IMR-90 (cell line): ENCODE measurements at regions not wholly inside any gene's neighbourhood (a gene's known extent, or its start where the extent isn't known, plus 50 kb on each side); places are given as distances from the start of the nearest gene placed in this dataset.

Source experiments
- ATAC-seq: fragments of 200-7000 bp; cut with Tn5 transposase; 2 replicates; pipeline ENCODE4 v1.9.1; 2020; ENCODE audit warnings: low read depth, mild to moderate bottlenecking, moderate library complexity
- BruUV-seq: library from RNA; stranded (reverse); fragments of 400-500 nt; replicated peaks from 2 replicates; lab custom pipeline; 2021; lab: Mats Ljungman, UMichigan
- CTCF ChIA-PET: fragments of 300-600 bp; formaldehyde crosslinking; extraction: SDS; loops from one replicate; lab custom pipeline; 2021; ENCODE audit warnings: antibody characterized with exemption; lab: Yijun Ruan, JAX
- POLR2A ChIA-PET: fragments of 300-600 bp; sonication (Branson Sonifier 250); formaldehyde crosslinking; loops from one replicate; lab custom pipeline; 2022; ENCODE audit warnings: antibody characterized with exemption; ENCODE audit not compliant: unreplicated experiment; lab: Charles Lee
- DNase-seq: peaks from one replicate; pipeline ENCODE4 v3.0.0; 2013
- H2AFZ ChIP-seq: replicated peaks from 2 replicates; pipeline ENCODE3; 2013; ENCODE audit warnings: low read length, mild to moderate bottlenecking; ENCODE audit not compliant: poor library complexity
- H2AK5ac ChIP-seq: 2 replicates; pipeline ENCODE4 v1.6.1; 2013; ENCODE audit warnings: low read depth, low read length, inconsistent platforms
- H2AK9ac ChIP-seq: replicated peaks from 2 replicates; pipeline ENCODE3; 2013; ENCODE audit warnings: mild to moderate bottlenecking, low read depth, low read length, moderate library complexity; ENCODE audit not compliant: poor library complexity
- H2BK120ac ChIP-seq: 2 replicates; pipeline ENCODE4 v1.6.1; 2013; ENCODE audit warnings: low read depth, low read length, inconsistent platforms
- H2BK15ac ChIP-seq: 3 replicates; pipeline ENCODE4 v1.6.1; 2013; ENCODE audit warnings: low read depth, low read length, inconsistent platforms
- H2BK20ac ChIP-seq: 2 replicates; pipeline ENCODE4 v1.6.1; 2013; ENCODE audit warnings: low read depth, mild to moderate bottlenecking, inconsistent platforms, low read length, moderate library complexity
- H2BK5ac ChIP-seq: 2 replicates; pipeline ENCODE4 v1.6.1; 2013; ENCODE audit warnings: mild to moderate bottlenecking, low read depth, low read length, inconsistent platforms; ENCODE audit not compliant: poor library complexity, severe bottlenecking
- H3K14ac ChIP-seq: replicated peaks from 2 replicates; pipeline ENCODE4 v1.6.1; 2013; ENCODE audit warnings: low read depth, low read length, inconsistent platforms
- H3K18ac ChIP-seq: 2 replicates; pipeline ENCODE4 v1.6.1; 2013; ENCODE audit warnings: low read depth, low read length, control low read depth
- H3K23ac ChIP-seq: 2 replicates; pipeline ENCODE4 v1.6.1; 2013; ENCODE audit warnings: low read depth, low read length, inconsistent platforms
- H3K27ac ChIP-seq: 2 replicates; pipeline ENCODE4 v1.5.1; 2013; ENCODE audit warnings: mild to moderate bottlenecking, control low read depth, low read length; ENCODE audit not compliant: insufficient read depth
- H3K27me3 ChIP-seq: 2 replicates; pipeline ENCODE4 v1.6.1; 2013; ENCODE audit warnings: low read length; ENCODE audit not compliant: control insufficient read depth, insufficient read depth
- H3K36me3 ChIP-seq: 2 replicates; pipeline ENCODE4 v1.6.1; 2013; ENCODE audit warnings: low read length, mixed read lengths; ENCODE audit not compliant: control insufficient read depth, insufficient read depth
- H3K4ac ChIP-seq: 2 replicates; pipeline ENCODE4 v1.6.1; 2013; ENCODE audit warnings: low read depth, low read length, inconsistent platforms
- H3K4me1 ChIP-seq: 2 replicates; pipeline ENCODE4 v1.6.1; 2013; ENCODE audit warnings: low read length, mixed read lengths; ENCODE audit not compliant: control insufficient read depth, insufficient read depth
- H3K4me2 ChIP-seq: 2 replicates; pipeline ENCODE4 v1.6.1; 2013; ENCODE audit warnings: low read depth, mild to moderate bottlenecking, control low read depth, low read length, moderate library complexity
- H3K4me3 ChIP-seq: 2 replicates; pipeline ENCODE4 v1.5.1; 2013; ENCODE audit warnings: low read depth, mild to moderate bottlenecking, control low read depth, low read length, moderate library complexity; ENCODE audit not compliant: insufficient read depth
- H3K56ac ChIP-seq: 2 replicates; pipeline ENCODE4 v1.6.1; 2013; ENCODE audit warnings: low read length, inconsistent platforms; ENCODE audit not compliant: insufficient read depth; ENCODE audit errors: extremely low read depth
- H3K79me1 ChIP-seq, 2 experiments: 2 replicates each; pipeline ENCODE4 v1.6.1; 2013; ENCODE audit warnings: low read length in 2 of 2, inconsistent platforms in 1 of 2, low read depth in 1 of 2
- H3K9ac ChIP-seq: 2 replicates; pipeline ENCODE4 v1.6.1; 2013; ENCODE audit warnings: low read depth, low read length, control low read depth
- H3K9me1 ChIP-seq: 2 replicates; pipeline ENCODE4 v1.6.1; 2013; ENCODE audit warnings: low read length, inconsistent platforms; ENCODE audit not compliant: insufficient read depth
- H3K9me3 ChIP-seq: 2 replicates; pipeline ENCODE4 v1.6.1; 2013; ENCODE audit warnings: low read length; ENCODE audit not compliant: control insufficient read depth, insufficient read depth
- H4K20me1 ChIP-seq: 2 replicates; pipeline ENCODE4 v1.6.1; 2013; ENCODE audit warnings: low read length, inconsistent platforms; ENCODE audit not compliant: insufficient read depth
- H4K5ac ChIP-seq: 2 replicates; pipeline ENCODE4 v1.6.1; 2013; ENCODE audit warnings: mild to moderate bottlenecking, low read depth, low read length, control low read depth
- H4K8ac ChIP-seq, 2 experiments: 2 replicates each; pipeline ENCODE4 v1.6.1; 2013; ENCODE audit warnings: low read depth in 2 of 2, low read length in 2 of 2, control low read depth in 1 of 2, inconsistent platforms in 1 of 2
- H4K91ac ChIP-seq: 2 replicates; pipeline ENCODE4 v1.6.1; 2013; ENCODE audit warnings: low read depth, low read length, inconsistent platforms; ENCODE audit not compliant: insufficient read depth
- BHLHE40 ChIP-seq: fragments of 150-350 bp; IDR thresholded peaks from 2 replicates; pipeline ENCODE4 v1.6.1; 2016; ENCODE audit warnings: mild to moderate bottlenecking, low read depth, low read length
- CEBPB ChIP-seq: IDR thresholded peaks from 2 replicates; pipeline ENCODE4 v1.6.1; 2012; ENCODE audit warnings: low read depth, low read length, improper control_type of control experiment
- CHD1 ChIP-seq: IDR thresholded peaks from 2 replicates; pipeline ENCODE4 v1.6.1; 2012; ENCODE audit warnings: low read depth, low read length, improper control_type of control experiment
- ELK1 ChIP-seq: fragments of 150-350 bp; IDR thresholded peaks from 2 replicates; pipeline ENCODE4 v1.6.1; 2016; ENCODE audit warnings: low read depth, mild to moderate bottlenecking, low read length, moderate library complexity, borderline replicate concordance
- FOS ChIP-seq: fragments of 150-350 bp; IDR thresholded peaks from 2 replicates; pipeline ENCODE4 v1.6.1; 2016; ENCODE audit warnings: low read depth, low read length
- MXI1 ChIP-seq: IDR thresholded peaks from 2 replicates; pipeline ENCODE4 v1.6.1; 2012; ENCODE audit warnings: low read depth, mild to moderate bottlenecking, low read length, moderate library complexity, borderline replicate concordance
- NFE2L2 ChIP-seq: fragments of 150-350 bp; IDR thresholded peaks from 2 replicates; pipeline ENCODE4 v1.6.1; 2016; ENCODE audit warnings: low read depth, mild to moderate bottlenecking, low read length
- RAD21 ChIP-seq: IDR thresholded peaks from 2 replicates; pipeline ENCODE4 v1.6.1; 2012; ENCODE audit warnings: low read length, improper control_type of control experiment
- RCOR1 ChIP-seq: IDR thresholded peaks from 2 replicates; pipeline ENCODE4 v1.6.1; 2012; ENCODE audit warnings: mild to moderate bottlenecking, low read length, improper control_type of control experiment; ENCODE audit not compliant: insufficient replicate concordance
- RFX5 ChIP-seq: IDR thresholded peaks from 2 replicates; pipeline ENCODE4 v1.8.0; 2012; ENCODE audit warnings: low read depth, mild to moderate bottlenecking, low read length, moderate library complexity
- SMC3 ChIP-seq: fragments of 150-350 bp; IDR thresholded peaks from 2 replicates; pipeline ENCODE4 v1.6.1; 2016; ENCODE audit warnings: low read depth, mild to moderate bottlenecking, antibody characterized with exemption, low read length, moderate library complexity
- USF2 ChIP-seq: fragments of 150-350 bp; IDR thresholded peaks from 2 replicates; pipeline ENCODE4 v1.6.1; 2017; ENCODE audit warnings: mild to moderate bottlenecking, antibody characterized with exemption, low read length, low read depth
- WGBS, 2 experiments: methylation state at CpG; one replicate each; pipeline versions ENCODE4 v1.1.5 to v1.1.7; 2013; ENCODE audit warnings: missing lambda C conversion rate in 2 of 2; ENCODE audit not compliant: insufficient read length in 1 of 2; ENCODE audit errors: extremely low coverage in 2 of 2; 5-methylcytosine and 5-hydroxymethylcytosine counted together
- dilution Hi-C: fragments of 300-500 bp; cut with HindIII; formaldehyde crosslinking; loops from one replicate; pipeline ENCODE4 v1.14.3; 2018; ENCODE audit warnings: low sequenced_read_pairs; ENCODE audit not compliant: unreplicated experiment
- in situ Hi-C: fragments of 300-500 bp; cut with MboI; formaldehyde crosslinking; loops from 3 replicates; pipeline ENCODE4 v1.14.3; 2019; ENCODE audit warnings: low sequenced_read_pairs, inconsistent platforms, mixed read lengths
- intact Hi-C: fragments of 100-400 bp; cut with micrococcal nuclease; formaldehyde crosslinking; loops from 2 replicates; pipeline ENCODE4 v1.10.0; 2022

- Histone ChIP-seq H3K23ac (no peak overlapping the region), H3K4me1 (no peaks in the 10 kb centered on the region; the same call in 1 of the 2 replicates), H2AFZ (no peak overlapping the region), H2BK20ac (no peak overlapping the region), H3K36me3 (no peaks in the 10 kb centered on the region), H2AK9ac (no peak overlapping the region), H2BK15ac (no peak overlapping the region), H3K4me2 (no peak overlapping the region), H4K5ac (no peak overlapping the region), H3K27me3 (peaks cover 19% of the 10 kb centered on the region), H3K9ac (no peak overlapping the region), H3K4ac (no peak overlapping the region), H3K56ac (no peak overlapping the region), H3K18ac (no peak overlapping the region), H4K8ac (no peak overlapping the region), H4K91ac (no peak overlapping the region), H4K20me1 (no peaks in the 10 kb centered on the region), H3K9me1 (no peaks in the 10 kb centered on the region), H3K4me3 (no peak overlapping the region), H3K79me1 (no peaks in the 10 kb centered on the region), H3K14ac (no peak overlapping the region), H3K27ac (no peak overlapping the region), H3K9me3 (no peaks in the 10 kb centered on the region), H2AK5ac (no peak overlapping the region), H2BK120ac (no peak overlapping the region), H2BK5ac (no peak overlapping the region)
- CTCF ChIA-PET, result no interaction called here
- TF ChIP-seq BHLHE40 (no peak), ELK1 (no peak), RCOR1 (no peak), CHD1 (no peak), RAD21 (no peak), RFX5 (no peak), USF2 (no peak), MXI1 (no peak), CEBPB (no peak), FOS (no peak), NFE2L2 (no peak), SMC3 (no peak)
- ATAC-seq (no peak), DNase-seq (no peak)
- BruUV-seq, result no TSS peak
- dilution Hi-C loops, result no loop called here
- WGBS, 2 experiments, result no CpG with 5 or more reads among the region's 5 CpGs
- in situ Hi-C loops, result loop anchor here (10.0 kb wide), 1 partner anchor 640 kb away; no protein-coding TSS in a partner anchor
- POLR2A ChIA-PET, result no interaction called here
- intact Hi-C loops, result no loop called here
These were observed 130.1 kb upstream of the LARP1 start for GRCh38 chr5:154625031-154625430.
